Neutrophil (primary cell): ENCODE measurements at regions not wholly inside any gene's neighbourhood (a gene's known extent, or its start where the extent isn't known, plus 50 kb on each side); places are given as distances from the start of the nearest gene placed in this dataset.

Experiments
- H3K27ac ChIP-seq: fragments of 200-600 bp; sonication (generic); 2 replicates; pipeline ENCODE4 v1.5.1; 2016; ENCODE audit warnings: mild to moderate bottlenecking, moderate library complexity
- H3K27me3 ChIP-seq: fragments of 200-600 bp; sonication (generic); 2 replicates; pipeline ENCODE4 v1.6.0; 2016; ENCODE audit warnings: mild to moderate bottlenecking
- H3K36me3 ChIP-seq: fragments of 200-600 bp; sonication (generic); 2 replicates; pipeline ENCODE4 v1.5.1; 2017
- H3K4me1 ChIP-seq, 2 experiments: fragments of 200-600 bp in 1 of 2; sonication (generic) in 1 of 2; 1 replicate in 1 of 2; 2 replicates in 1 of 2; pipeline versions ENCODE4 v1.5.1 to v1.6.1; 2013 to 2016; ENCODE audit warnings: low read depth in 1 of 2, low read length in 1 of 2, mild to moderate bottlenecking in 1 of 2, moderate library complexity in 1 of 2; ENCODE audit not compliant: control insufficient read depth in 1 of 2, insufficient read depth in 1 of 2
- H3K4me3 ChIP-seq, 2 experiments: fragments of 200-600 bp in 1 of 2; sonication (generic) in 1 of 2; 1 replicate in 1 of 2; 2 replicates in 1 of 2; pipeline ENCODE4 v1.5.1; 2013 to 2016; ENCODE audit warnings: low read depth in 1 of 2, low read length in 1 of 2, mild to moderate bottlenecking in 1 of 2, moderate library complexity in 1 of 2
- H3K9me3 ChIP-seq: fragments of 200-600 bp; sonication (generic); 2 replicates; pipeline ENCODE4 v1.5.1; 2016
- TF ChIP-seq, protein P1 (sequence below): fragments of 200-600 bp; sonication (generic); IDR thresholded peaks from 2 replicates; pipeline ENCODE4 v1.5.1; 2016; ENCODE audit warnings: antibody characterized with exemption

DNA sequence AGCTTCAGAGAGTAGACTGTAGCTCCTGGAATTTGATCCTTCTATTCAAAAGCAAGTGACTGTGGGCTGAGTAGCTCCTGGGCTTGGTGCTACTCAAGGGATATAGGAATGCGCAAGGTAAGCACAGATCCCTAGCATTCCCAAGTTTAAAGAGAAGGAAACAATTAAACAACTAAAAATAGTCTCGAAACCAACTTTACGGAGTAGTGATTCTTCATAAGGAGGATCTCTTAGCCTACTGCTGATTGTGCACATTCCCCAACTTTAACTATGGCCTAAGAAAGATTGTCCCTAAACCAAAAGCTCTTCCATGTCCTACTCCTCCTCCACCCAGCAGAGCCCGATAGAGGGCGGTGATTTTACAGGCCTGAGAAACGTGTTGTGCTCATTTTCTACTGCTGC, 226.5 kb upstream of the CAMK1G start:
- Histone ChIP-seq H3K27ac (no peak overlapping the region), H3K36me3 (no peaks in the 10 kb centered on the region), H3K4me3 (no peak overlapping the region), H3K27me3 (no peaks in the 10 kb centered on the region), H3K9me3 (no peaks in the 10 kb centered on the region), H3K4me1 (no peaks in the 10 kb centered on the region)
- TF ChIP-seq, protein P1, sequence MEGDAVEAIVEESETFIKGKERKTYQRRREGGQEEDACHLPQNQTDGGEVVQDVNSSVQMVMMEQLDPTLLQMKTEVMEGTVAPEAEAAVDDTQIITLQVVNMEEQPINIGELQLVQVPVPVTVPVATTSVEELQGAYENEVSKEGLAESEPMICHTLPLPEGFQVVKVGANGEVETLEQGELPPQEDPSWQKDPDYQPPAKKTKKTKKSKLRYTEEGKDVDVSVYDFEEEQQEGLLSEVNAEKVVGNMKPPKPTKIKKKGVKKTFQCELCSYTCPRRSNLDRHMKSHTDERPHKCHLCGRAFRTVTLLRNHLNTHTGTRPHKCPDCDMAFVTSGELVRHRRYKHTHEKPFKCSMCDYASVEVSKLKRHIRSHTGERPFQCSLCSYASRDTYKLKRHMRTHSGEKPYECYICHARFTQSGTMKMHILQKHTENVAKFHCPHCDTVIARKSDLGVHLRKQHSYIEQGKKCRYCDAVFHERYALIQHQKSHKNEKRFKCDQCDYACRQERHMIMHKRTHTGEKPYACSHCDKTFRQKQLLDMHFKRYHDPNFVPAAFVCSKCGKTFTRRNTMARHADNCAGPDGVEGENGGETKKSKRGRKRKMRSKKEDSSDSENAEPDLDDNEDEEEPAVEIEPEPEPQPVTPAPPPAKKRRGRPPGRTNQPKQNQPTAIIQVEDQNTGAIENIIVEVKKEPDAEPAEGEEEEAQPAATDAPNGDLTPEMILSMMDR, result no peak

DNA sequence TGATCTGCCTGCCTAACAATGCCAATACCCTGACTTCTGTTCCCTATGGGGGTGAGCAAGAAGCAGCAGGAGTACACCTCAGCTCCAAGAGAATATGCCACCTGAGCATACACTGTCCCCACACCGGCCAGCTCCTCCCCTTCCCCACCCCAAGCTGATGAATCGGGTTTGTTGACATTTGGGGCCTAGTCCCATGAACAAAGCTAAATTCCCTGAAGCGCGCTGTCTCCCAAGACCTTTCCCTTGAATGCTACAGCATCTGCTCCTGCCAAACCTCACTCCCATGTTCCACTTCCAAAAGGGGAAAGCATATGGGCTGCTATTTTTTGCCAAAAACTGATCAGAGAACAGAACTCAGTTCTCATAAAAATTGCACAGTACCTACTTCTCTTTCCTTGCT, 220.4 kb upstream of the CAMK1G start:
- no peaks in the 10 kb centered on the region for H3K4me1 ChIP-seq
- no peak overlapping the region for H3K27ac ChIP-seq
- no peaks in the 10 kb centered on the region for H3K36me3 ChIP-seq
- no peaks in the 10 kb centered on the region for H3K27me3 ChIP-seq
- H3K9me3 ChIP-seq, result no peaks in the 10 kb centered on the region
- TF ChIP-seq, protein P1, result no peak
- H3K4me3 ChIP-seq, result no peak overlapping the region

DNA sequence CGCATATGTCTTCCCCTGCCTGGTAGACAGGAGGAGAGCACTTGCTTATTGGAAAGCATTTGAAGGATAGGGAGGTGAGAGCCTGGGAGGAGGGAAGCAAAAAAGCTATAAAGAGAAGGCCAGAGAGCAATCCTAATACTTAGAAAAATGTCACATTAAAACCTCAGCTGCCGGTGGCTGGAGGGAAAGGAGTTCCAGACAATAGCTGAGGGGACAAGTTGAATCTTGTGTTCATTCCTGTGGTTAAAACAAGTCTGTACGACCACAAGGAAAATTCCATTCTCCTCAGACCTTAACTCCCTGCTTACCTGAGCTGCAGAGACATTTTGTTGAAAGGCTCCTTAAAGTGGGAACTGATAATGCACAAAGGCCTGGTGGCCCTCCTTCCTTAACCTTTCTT, 218.8 kb upstream of the CAMK1G start:
- Histone ChIP-seq H3K36me3 (no peaks in the 10 kb centered on the region), H3K4me1 (no peaks in the 10 kb centered on the region), H3K9me3 (no peaks in the 10 kb centered on the region), H3K4me3 (no peak overlapping the region), H3K27ac (no peak overlapping the region), H3K27me3 (peaks cover 10% of the 10 kb centered on the region)
- TF ChIP-seq, protein P1, result no peak

DNA sequence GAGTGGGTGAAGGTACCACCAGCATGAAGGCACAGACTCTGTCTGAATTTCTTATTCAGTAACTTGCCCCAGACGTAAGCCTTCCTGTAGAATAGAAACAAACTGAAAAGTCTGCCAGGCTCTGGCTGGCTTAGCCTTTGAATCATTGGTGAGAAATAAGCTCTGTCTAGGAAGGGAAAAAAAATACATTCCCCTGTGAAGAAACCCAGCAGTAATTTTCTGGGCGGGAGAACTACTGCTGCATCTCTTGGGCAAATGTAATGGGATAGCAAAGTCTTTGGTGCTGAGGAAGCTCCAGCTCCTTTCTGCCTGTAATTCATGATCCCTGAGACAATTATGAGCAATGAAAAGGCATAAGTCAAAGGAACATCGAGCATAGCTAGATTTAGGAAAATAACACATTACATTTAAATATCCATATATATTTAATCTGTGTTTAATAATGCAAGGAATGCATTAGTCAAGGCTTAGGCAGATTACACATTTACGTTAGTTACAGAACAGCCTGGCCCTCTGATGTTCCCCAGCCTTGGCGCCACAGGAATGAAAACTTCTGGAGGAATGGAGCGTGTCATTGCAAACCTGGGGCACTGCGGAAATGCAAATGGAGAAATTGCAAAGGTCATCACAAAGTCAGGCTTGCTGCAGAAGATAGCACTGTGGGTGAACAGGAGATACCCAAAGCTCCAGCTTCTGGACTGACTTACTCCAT, 216.3 kb upstream of the CAMK1G start:
- Histone ChIP-seq H3K9me3 (no peaks in the 10 kb centered on the region), H3K36me3 (no peaks in the 10 kb centered on the region), H3K4me3 (no peak overlapping the region), H3K4me1 (no peaks in the 10 kb centered on the region), H3K27me3 (peaks cover 14% of the 10 kb centered on the region), H3K27ac (no peak overlapping the region)
- TF ChIP-seq, protein P1, result no peak

DNA sequence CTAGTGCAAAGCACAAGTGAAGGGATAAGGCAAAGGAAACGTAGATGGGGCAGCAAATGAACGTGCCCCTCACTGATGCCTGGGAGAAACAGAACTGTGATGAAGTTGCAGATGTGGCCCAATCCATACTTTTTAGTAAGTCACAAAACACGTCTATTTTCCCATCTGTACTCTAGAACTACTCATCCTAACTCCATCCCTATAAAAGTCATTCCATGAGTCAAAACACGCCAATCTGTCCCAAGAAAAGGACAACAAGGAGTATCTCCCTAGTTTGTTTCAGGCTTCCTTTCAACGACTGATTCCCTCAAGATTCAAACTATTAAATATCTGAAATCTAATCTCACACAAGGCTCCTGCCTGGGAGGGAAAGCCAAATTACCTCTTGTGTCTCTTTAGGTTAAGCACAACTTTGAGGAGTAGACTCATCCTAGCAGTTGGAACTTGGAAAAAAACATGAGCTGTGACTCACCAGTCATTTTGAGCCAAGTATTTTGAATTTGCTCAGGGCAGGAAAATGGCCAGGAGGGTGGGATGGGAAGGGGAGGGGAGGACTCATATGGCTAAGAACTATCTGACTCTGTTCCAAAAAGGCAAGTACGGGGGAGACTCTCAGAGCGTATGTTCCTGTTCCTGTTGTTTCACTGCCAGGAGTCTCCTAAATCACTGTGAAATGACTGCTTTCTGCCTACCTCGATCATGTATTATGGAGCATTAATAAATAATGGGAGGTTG, 214.5 kb upstream of the CAMK1G start:
- no peaks in the 10 kb centered on the region for H3K36me3 ChIP-seq
- no peak overlapping the region for H3K4me3 ChIP-seq
- H3K27ac ChIP-seq, result no peak overlapping the region
- no peaks in the 10 kb centered on the region for H3K4me1 ChIP-seq
- H3K27me3 ChIP-seq, result peaks cover 14% of the 10 kb centered on the region
- no peaks in the 10 kb centered on the region for H3K9me3 ChIP-seq
- TF ChIP-seq, protein P1, result no peak
